ENCODE measurements at regions not wholly inside any gene's neighbourhood (a gene's known extent, or its start where the extent isn't known, plus 50 kb on each side); places are given as distances from the start of the nearest gene placed in this dataset.

GRCh38 chr5:40353442-40353841, 326.3 kb upstream of the PTGER4 start:
- TF ChIP-seq CTCF (IDR thresholded peaks at IDR 0.05; ENCODE audit: low read depth, low read length) (no peak), EZH2phosphoT487 (IDR thresholded peaks at IDR 0.05; ENCODE audit: low read depth) (no peak)

All from OCI-LY3 (cell line).